PFSK-1 (cell line): ENCODE measurements at regions not wholly inside any gene's neighbourhood (a gene's known extent, or its start where the extent isn't known, plus 50 kb on each side); places are given as distances from the start of the nearest gene placed in this dataset.

Source experiments
- FOXP2 ChIP-seq: optimal IDR thresholded peaks from 2 replicates; pipeline ENCODE3; 2011; ENCODE audit warnings: borderline replicate concordance, control low read depth, inconsistent platforms; ENCODE audit not compliant: insufficient read depth; ENCODE audit errors: extremely low read length, extremely low read depth
- POLR2AphosphoS5 ChIP-seq: IDR thresholded peaks from 2 replicates; pipeline ENCODE4 v1.6.1; 2012; ENCODE audit warnings: low read depth, mild to moderate bottlenecking, control low read depth, low read length, moderate library complexity
- SIN3A ChIP-seq: IDR thresholded peaks from 2 replicates; pipeline ENCODE4 v1.6.1; 2012; ENCODE audit warnings: mild to moderate bottlenecking, low read length, moderate library complexity, borderline replicate concordance; ENCODE audit not compliant: insufficient read depth
- TAF1 ChIP-seq: IDR thresholded peaks from 2 replicates; pipeline ENCODE4 v1.6.1; 2012; ENCODE audit warnings: low read length, control low read depth, borderline replicate concordance; ENCODE audit not compliant: insufficient read depth
- TF ChIP-seq, protein P1 (sequence below), 2 experiments: IDR thresholded peaks; 2 replicates each; pipeline versions ENCODE4 v1.6.1 to v1.8.0; 2011 to 2012; ENCODE audit warnings: low read depth in 2 of 2, low read length in 2 of 2, control low read depth in 1 of 2, inconsistent platforms in 1 of 2, mild to moderate bottlenecking in 1 of 2, moderate library complexity in 1 of 2; ENCODE audit not compliant: insufficient read depth in 1 of 2

- no peak for TF ChIP-seq TAF1
- TF ChIP-seq, protein P1, sequence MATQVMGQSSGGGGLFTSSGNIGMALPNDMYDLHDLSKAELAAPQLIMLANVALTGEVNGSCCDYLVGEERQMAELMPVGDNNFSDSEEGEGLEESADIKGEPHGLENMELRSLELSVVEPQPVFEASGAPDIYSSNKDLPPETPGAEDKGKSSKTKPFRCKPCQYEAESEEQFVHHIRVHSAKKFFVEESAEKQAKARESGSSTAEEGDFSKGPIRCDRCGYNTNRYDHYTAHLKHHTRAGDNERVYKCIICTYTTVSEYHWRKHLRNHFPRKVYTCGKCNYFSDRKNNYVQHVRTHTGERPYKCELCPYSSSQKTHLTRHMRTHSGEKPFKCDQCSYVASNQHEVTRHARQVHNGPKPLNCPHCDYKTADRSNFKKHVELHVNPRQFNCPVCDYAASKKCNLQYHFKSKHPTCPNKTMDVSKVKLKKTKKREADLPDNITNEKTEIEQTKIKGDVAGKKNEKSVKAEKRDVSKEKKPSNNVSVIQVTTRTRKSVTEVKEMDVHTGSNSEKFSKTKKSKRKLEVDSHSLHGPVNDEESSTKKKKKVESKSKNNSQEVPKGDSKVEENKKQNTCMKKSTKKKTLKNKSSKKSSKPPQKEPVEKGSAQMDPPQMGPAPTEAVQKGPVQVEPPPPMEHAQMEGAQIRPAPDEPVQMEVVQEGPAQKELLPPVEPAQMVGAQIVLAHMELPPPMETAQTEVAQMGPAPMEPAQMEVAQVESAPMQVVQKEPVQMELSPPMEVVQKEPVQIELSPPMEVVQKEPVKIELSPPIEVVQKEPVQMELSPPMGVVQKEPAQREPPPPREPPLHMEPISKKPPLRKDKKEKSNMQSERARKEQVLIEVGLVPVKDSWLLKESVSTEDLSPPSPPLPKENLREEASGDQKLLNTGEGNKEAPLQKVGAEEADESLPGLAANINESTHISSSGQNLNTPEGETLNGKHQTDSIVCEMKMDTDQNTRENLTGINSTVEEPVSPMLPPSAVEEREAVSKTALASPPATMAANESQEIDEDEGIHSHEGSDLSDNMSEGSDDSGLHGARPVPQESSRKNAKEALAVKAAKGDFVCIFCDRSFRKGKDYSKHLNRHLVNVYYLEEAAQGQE (IDR thresholded peaks at IDR 0.05; ENCODE audit: insufficient read depth in 1 of 2, low read depth in 2 of 2, low read length in 2 of 2), result no peak
- no peak for TF ChIP-seq SIN3A
- no peak for TF ChIP-seq POLR2AphosphoS5
- no peak for TF ChIP-seq FOXP2
These were observed 540.8 kb downstream of the OLFM4 start for GRCh38 chr13:53569453-53569852.
